Gastroesophageal sphincter (tissue), 4 donors: ENCODE measurements at regions not wholly inside any gene's neighbourhood (a gene's known extent, or its start where the extent isn't known, plus 50 kb on each side); places are given as distances from the start of the nearest gene placed in this dataset.

Experiments used
- ATAC-seq: fragments of 150-250 bp; one replicate; pipeline ENCODE4 v1.9.1; 2016; ENCODE audit warnings: mild to moderate bottlenecking, moderate library complexity
- H3K27ac ChIP-seq, 4 donors: fragments of 200-600 bp; sonication (generic) in 3 of 4; 1 replicate in 3 of 4; 2 replicates in 1 of 4; pipeline ENCODE4 v1.5.1; 2016 to 2019
- H3K27me3 ChIP-seq: fragments of 200-600 bp; sonication (generic); one replicate; pipeline ENCODE4 v1.5.1; 2019
- H3K36me3 ChIP-seq, 2 donors: fragments of 200-600 bp; sonication (generic); one replicate each; pipeline ENCODE4 v1.5.1; 2019; ENCODE audit warnings: control low read depth in 1 of 2
- H3K4me1 ChIP-seq, 3 donors: fragments of 200-600 bp; sonication (generic); 1 replicate in 2 of 3; 2 replicates in 1 of 3; pipeline ENCODE4 v1.5.1; 2016 to 2019; ENCODE audit warnings: control low read depth in 2 of 3
- H3K4me3 ChIP-seq, 2 donors: fragments of 200-600 bp; sonication (generic); one replicate each; pipeline ENCODE4 v1.5.1; 2019; ENCODE audit warnings: mild to moderate bottlenecking in 1 of 2, moderate library complexity in 1 of 2
- H3K9me3 ChIP-seq, 3 donors: fragments of 200-600 bp; sonication (generic); one replicate each; pipeline ENCODE4 v1.5.1; 2017 to 2019; ENCODE audit warnings: control low read depth in 2 of 3
- CTCF ChIP-seq, 4 experiments: fragments of 200-600 bp in 2 of 4; fragments of 450-650 bp in 2 of 4; sonication (generic) in 1 of 4; IDR thresholded peaks; one replicate each; pipeline ENCODE4 v1.5.1; 2017 to 2019; ENCODE audit warnings: antibody characterized with exemption in 4 of 4, mild to moderate bottlenecking in 2 of 4, moderate library complexity in 2 of 4
- EP300 ChIP-seq: sonication (generic); formaldehyde crosslinking; IDR thresholded peaks from one replicate; pipeline ENCODE4 v1.6.1; 2017; ENCODE audit warnings: antibody characterized with exemption, mild to moderate bottlenecking
- POLR2A ChIP-seq, 2 donors: fragments of 450-650 bp; IDR thresholded peaks; one replicate each; pipeline ENCODE4 v1.6.1; 2017; ENCODE audit warnings: antibody characterized with exemption in 2 of 2, mild to moderate bottlenecking in 2 of 2, moderate library complexity in 1 of 2
- POLR2AphosphoS5 ChIP-seq: sonication (generic); formaldehyde crosslinking; IDR thresholded peaks from one replicate; pipeline ENCODE4 v1.6.1; 2017; ENCODE audit warnings: antibody characterized with exemption
- WGBS, 2 donors: methylation state at CpG; one replicate each; pipeline ENCODE4 v1.1.5; 2018; ENCODE audit warnings: low coverage in 1 of 2; 5-methylcytosine and 5-hydroxymethylcytosine counted together

DNA sequence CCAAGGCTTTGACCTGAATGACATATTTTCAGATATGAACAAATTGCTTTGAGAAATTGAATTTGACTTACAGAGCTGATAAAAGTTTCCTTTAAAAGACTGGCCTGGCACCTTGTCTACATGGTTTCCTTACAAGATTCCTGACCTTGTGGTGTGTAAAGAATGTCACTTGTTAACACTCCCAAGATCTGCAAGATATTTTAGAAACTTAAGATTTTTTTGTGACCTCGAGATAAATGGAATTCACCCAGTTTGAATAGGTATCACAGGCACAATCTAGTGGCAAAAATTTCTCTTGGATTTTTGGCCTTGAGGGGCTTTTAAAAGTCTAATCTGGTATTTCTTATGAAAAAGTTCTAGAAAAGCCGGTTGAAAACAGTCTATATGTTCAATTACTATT is 1568.9 kb upstream of the IGFBP7 start:
- H3K4me3 ChIP-seq = no peak overlapping the region
- H3K4me1 ChIP-seq = no peaks in the 10 kb centered on the region
- H3K27ac ChIP-seq = no peak overlapping the region
- ATAC-seq = no peak
- WGBS, 2 donors = 82 to 83% methylated on average over 2 of the region's 2 CpGs
- no peaks in the 10 kb centered on the region for H3K9me3 ChIP-seq
- no peak for TF ChIP-seq POLR2AphosphoS5
- no peak for TF ChIP-seq POLR2A (IDR thresholded peaks at IDR 0.05)
- TF ChIP-seq CTCF (IDR thresholded peaks at IDR 0.05) = no peak
- no peak for TF ChIP-seq EP300
- no peaks in the 10 kb centered on the region for H3K36me3 ChIP-seq
- no peaks in the 10 kb centered on the region for H3K27me3 ChIP-seq

GRCh38 chr4:58669783-58670182 is 1559.6 kb upstream of the IGFBP7 start:
- Histone ChIP-seq H3K9me3 (no peaks in the 10 kb centered on the region), H3K36me3 (no peaks in the 10 kb centered on the region), H3K4me3 (no peak overlapping the region), H3K27ac (no peak overlapping the region), H3K4me1 (no peaks in the 10 kb centered on the region), H3K27me3 (no peaks in the 10 kb centered on the region)
- no peak for TF ChIP-seq EP300
- TF ChIP-seq CTCF (IDR thresholded peaks at IDR 0.05) = no peak
- TF ChIP-seq POLR2AphosphoS5 = no peak
- no peak for TF ChIP-seq POLR2A (IDR thresholded peaks at IDR 0.05)
- no peak for ATAC-seq

DNA sequence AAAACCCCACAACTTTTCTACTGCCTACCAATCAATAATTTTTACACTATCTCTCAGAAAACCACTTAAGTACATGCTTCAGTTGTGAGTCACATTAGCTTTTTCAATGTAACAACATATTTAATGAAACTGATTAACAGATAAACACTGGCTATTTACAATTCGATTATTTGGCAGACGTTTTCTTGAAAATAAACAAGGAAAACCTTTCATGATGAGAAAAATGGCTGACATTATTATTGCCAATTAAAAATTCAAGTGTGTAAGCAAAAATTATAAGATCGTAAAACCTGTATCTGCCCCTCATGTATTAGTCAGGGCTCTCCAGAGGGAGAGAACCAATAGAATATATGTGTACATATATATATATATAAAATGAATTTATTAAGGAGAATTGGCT is 1555.5 kb upstream of the IGFBP7 start:
- H3K27ac ChIP-seq = no peak overlapping the region
- peaks cover 0 to 9% (median 0%) of the 10 kb centered on the region in 3 donors for H3K9me3 ChIP-seq
- H3K36me3 ChIP-seq = no peaks in the 10 kb centered on the region
- TF ChIP-seq POLR2A (IDR thresholded peaks at IDR 0.05) (no peak), POLR2AphosphoS5 (no peak), CTCF (IDR thresholded peaks at IDR 0.05) (no peak), EP300 (no peak)
- ATAC-seq = no peak
- no peaks in the 10 kb centered on the region for H3K27me3 ChIP-seq
- no peak overlapping the region for H3K4me3 ChIP-seq
- H3K4me1 ChIP-seq = no peaks in the 10 kb centered on the region
- WGBS, 2 donors = 80 to 81% methylated on average over 3 of the region's 3 CpGs

DNA sequence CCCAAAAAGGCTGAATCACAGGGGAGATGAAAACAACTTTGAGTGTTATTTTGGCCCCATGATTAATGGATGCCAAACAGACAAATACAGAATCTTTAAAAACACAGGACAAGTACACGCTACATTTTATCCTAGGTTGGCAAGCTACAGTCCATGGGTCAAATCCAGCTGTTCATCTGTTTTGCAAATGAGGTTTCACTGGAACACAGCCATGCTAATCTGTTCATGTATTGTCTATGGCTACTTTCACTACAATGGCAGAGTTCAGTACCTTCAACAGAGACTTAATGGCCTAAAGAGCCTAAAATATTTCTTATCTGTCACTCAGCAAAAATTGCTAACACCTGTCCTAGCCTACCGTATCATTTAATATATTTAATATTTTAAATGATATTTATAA is 1548.5 kb upstream of the IGFBP7 start:
- no peaks in the 10 kb centered on the region for H3K4me1 ChIP-seq
- H3K9me3 ChIP-seq = peaks cover 0 to 9% (median 0%) of the 10 kb centered on the region in 3 donors
- no peaks in the 10 kb centered on the region for H3K27me3 ChIP-seq
- 73 to 86% methylated on average over 2 of the region's 2 CpGs for WGBS, 2 donors
- ATAC-seq = no peak
- TF ChIP-seq CTCF (IDR thresholded peaks at IDR 0.05) (no peak), POLR2AphosphoS5 (no peak), POLR2A (IDR thresholded peaks at IDR 0.05) (no peak), EP300 (no peak)
- H3K27ac ChIP-seq = no peak overlapping the region
- H3K36me3 ChIP-seq = no peaks in the 10 kb centered on the region
- no peak overlapping the region for H3K4me3 ChIP-seq

DNA sequence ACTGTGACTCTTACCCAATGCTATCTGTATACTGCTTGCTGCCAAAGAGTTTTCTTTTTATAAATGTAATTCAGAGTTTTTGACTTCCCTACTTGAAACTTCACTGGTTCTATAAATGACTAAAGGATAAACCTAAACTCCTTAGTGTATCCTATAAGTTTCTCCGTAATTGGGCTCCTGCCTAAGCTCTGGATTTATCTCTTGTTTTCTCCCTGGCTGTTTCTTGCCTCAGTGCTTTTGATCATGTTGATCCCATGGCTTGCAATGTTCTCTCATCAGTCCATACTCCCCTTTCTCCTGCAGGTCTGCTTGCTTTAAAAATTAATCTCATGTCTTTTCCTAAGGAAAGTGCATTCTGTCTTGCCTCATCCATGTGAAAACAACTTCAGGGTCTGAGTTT is 1543.1 kb upstream of the IGFBP7 start:
- H3K4me1 ChIP-seq = no peaks in the 10 kb centered on the region
- no peaks in the 10 kb centered on the region for H3K36me3 ChIP-seq
- ATAC-seq = no peak
- H3K4me3 ChIP-seq = no peak overlapping the region
- no peak for TF ChIP-seq POLR2AphosphoS5
- no peak for TF ChIP-seq CTCF (IDR thresholded peaks at IDR 0.05)
- TF ChIP-seq EP300 = no peak
- no peak for TF ChIP-seq POLR2A (IDR thresholded peaks at IDR 0.05)
- WGBS, 2 donors = 47 to 100% methylated on average over 1 of the region's 1 CpG
- no peaks in the 10 kb centered on the region for H3K27me3 ChIP-seq
- no peaks in the 10 kb centered on the region for H3K9me3 ChIP-seq
- H3K27ac ChIP-seq = no peak overlapping the region
